ENCODE measurements at regions not wholly inside any gene's neighbourhood (a gene's known extent, or its start where the extent isn't known, plus 50 kb on each side); places are given as distances from the start of the nearest gene placed in this dataset.

GRCh38 chr2:236496340-236496739 lies 73.3 kb upstream of the ACKR3 start:
- DNase-seq (ENCODE audit: low read depth in 2 of 2): no peak

GRCh38 chr2:236498369-236498768 lies 71.3 kb upstream of the ACKR3 start:
- DNase-seq (ENCODE audit: low read depth in 2 of 2): no peak

- DNase-seq (ENCODE audit: low read depth in 2 of 2): no peak
Measured at GRCh38 chr2:236499691-236500578, 69.7 kb upstream of the ACKR3 start.

DNA sequence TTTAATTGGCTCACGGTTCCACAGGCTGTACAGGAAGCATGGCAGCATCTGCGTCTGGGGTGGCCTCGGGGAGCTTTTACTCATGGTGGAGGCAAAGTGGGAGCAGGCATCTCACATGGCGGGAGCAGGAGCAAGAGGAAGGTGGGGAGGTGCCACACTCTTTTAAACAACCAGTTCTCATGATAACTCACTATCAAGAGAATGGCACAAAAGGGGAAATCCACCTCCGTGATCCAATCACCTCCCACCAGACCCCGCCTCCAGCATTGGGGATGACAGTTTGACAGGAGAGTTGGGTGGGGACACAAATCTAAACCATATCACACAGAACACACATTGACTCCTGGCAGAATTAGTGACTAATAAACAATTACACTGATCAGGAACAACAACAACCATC lies 68.6 kb upstream of the ACKR3 start:
- no peak for DNase-seq (ENCODE audit: low read depth in 2 of 2)

DNA sequence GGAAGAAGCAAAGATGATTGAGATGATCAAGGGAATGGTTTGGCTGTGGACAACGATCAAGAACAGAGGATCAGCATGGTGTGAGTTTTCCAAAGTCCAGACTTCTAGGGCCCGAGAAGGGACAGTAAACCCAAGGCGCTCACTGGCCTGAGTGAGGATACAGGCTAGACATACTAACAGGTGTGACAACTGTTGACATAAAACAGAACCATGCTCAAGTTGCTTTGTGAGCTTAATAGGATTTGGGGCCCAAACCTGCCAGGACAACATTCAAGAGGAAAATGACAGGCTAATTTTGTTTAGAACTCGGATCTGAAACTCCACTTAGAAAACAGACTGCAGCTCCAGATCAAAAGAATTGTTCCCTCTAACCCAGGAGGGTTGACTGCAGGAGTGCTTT lies 68.1 kb upstream of the ACKR3 start:
- DNase-seq (ENCODE audit: low read depth in 2 of 2): no peak

DNA sequence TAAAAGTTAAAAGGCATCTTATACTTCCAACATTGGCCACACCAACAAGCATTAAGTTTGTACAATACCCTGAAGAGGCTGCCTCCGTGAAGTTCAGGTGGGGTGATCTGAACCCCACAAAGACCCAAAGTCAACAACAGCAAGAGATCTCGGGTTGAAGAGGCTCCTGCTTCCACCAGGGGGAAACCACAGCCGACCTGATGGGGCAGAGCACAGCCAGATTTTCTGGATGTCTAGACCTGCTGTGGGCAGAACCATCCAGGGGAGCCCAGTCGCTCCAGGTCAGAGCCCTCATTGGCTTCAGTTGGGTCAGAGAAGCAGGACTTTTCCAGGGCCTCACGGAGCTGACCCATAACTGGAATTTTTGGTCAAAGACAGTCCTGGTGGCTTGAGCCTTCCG lies 66.5 kb upstream of the ACKR3 start:
- DNase-seq (ENCODE audit: low read depth in 2 of 2): no peak

GRCh38 chr2:236503583-236503982 lies 66.0 kb upstream of the ACKR3 start:
- DNase-seq (ENCODE audit: low read depth in 2 of 2): no peak

GRCh38 chr2:236505041-236505440 lies 64.6 kb upstream of the ACKR3 start:
- no peak for DNase-seq (ENCODE audit: low read depth in 2 of 2)

- DNase-seq (ENCODE audit: low read depth in 2 of 2): no peak
Measured at GRCh38 chr2:236505648-236506047, 64.0 kb upstream of the ACKR3 start.

GRCh38 chr2:236507393-236508085 lies 62.1 kb upstream of the ACKR3 start:
- DNase-seq (ENCODE audit: low read depth in 2 of 2): peak; percentile 31 to 34

DNA sequence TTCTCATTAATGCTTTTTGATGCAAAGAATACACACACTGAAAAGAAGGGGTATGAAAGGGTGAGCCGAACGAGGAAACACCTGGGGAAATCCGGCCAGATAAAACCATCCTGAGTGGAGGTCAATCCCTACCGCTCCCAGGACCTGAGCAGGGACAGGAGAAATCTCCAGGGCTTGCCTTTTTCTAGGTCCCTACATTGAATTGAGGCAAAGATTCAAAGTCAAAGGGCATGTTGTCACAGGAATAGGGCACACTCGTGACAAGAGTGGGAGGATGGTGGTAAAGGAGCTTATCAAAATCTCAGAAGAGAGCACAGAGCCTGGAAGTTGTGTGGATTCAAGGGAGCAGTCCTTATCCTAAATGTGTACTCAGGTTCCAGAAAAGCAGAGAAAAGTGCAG lies 61.2 kb upstream of the ACKR3 start:
- DNase-seq (ENCODE audit: low read depth in 2 of 2): no peak

- no peak for DNase-seq (ENCODE audit: low read depth in 2 of 2)
Measured at GRCh38 chr2:236510034-236510433, 59.6 kb upstream of the ACKR3 start.

- no peak for DNase-seq (ENCODE audit: low read depth in 2 of 2)
Measured at GRCh38 chr2:236511266-236511665, 58.4 kb upstream of the ACKR3 start.

GRCh38 chr2:236512267-236512666 lies 57.4 kb upstream of the ACKR3 start:
- no peak for DNase-seq (ENCODE audit: low read depth in 2 of 2)

- DNase-seq (ENCODE audit: low read depth in 2 of 2): peak; percentile 30 to 33
Measured at GRCh38 chr2:236512902-236513435, 56.7 kb upstream of the ACKR3 start.

DNA sequence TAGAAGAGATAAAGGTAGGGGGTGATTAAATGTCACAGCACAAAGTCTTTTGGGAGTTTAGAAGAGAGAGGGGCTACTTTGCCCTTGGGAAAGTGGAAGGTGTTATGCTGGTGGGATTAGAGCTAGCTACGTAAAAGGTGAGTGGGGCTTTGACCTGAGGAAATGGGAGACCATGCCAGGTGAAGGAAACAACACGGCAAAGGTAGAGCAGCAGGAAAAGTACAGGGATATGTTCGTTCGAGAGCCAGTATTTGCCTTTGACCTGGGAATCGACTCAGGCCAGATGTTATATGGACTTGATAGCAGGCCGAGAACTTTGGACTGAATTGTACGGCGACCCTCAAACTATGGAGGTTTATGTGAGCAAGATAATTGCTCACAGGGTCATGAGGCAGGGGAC lies 55.7 kb upstream of the ACKR3 start:
- DNase-seq (ENCODE audit: low read depth in 2 of 2): no peak

- no peak for DNase-seq (ENCODE audit: low read depth in 2 of 2)
Measured at GRCh38 chr2:236516708-236517107, 52.9 kb upstream of the ACKR3 start.

DNA sequence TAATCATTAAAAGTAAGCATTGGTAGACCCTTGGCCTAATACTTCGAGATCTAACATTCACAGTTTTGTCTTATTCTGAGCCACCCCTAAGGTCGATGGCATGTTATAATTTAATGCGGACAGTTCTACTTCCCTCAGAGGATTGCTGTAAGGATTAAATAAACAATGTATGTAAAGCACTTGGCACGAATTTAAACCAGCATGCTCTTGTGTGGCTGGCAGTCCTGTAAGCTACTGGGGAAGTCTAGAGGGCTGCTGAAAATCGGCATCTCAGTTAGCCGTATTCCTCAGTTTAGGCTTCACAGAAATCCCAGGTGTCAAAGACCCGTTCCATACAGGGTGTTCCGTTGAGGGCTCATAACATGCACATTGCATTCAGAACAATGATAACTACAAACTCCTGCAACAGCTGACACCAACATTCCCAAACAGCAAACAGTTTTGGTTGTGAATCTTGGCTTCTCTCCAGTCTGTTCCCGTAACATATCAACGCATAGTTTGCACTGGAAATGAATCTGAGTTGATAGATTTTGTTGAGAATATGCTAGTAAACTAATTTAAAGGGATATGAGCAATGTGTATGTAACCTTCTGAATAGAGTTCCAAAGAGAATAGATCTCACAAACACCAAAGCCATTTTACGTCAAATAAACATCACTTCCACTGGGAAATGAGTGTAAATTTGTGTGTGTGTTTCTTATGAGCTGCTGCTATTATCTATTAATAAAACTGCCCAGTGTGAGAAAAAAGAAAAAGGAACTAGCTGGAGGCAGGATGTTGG lies 52.2 kb upstream of the ACKR3 start:
- no peak for DNase-seq (ENCODE audit: low read depth in 2 of 2)

Data from activated CD8-positive, alpha-beta memory T cell treated with anti-CD3 and anti-CD28 coated beads for 4 hours (primary cell).